CD4-positive, alpha-beta T cell (primary cell): ENCODE measurements at regions not wholly inside any gene's neighbourhood (a gene's known extent, or its start where the extent isn't known, plus 50 kb on each side); places are given as distances from the start of the nearest gene placed in this dataset.

Experiments
- ATAC-seq: fragments of 200-7000 bp; cut with Tn5 transposase; one replicate; pipeline ENCODE4 v1.10.0; 2022; ENCODE audit warnings: mild to moderate bottlenecking; ENCODE audit not compliant: poor library complexity
- CTCF ChIA-PET: fragments of 350-600 bp; sonication (Branson Sonifier 250); formaldehyde crosslinking; loops from one replicate; lab custom pipeline; 2021; ENCODE audit warnings: antibody characterized with exemption, inconsistent platforms; lab: Charles Lee
- POLR2A ChIA-PET: fragments of 350-600 bp; sonication (Branson Sonifier 250); formaldehyde crosslinking; loops from one replicate; lab custom pipeline; 2021; ENCODE audit warnings: antibody characterized with exemption, inconsistent platforms; lab: Charles Lee
- DNase-seq, 14 experiments: peaks; one replicate each; pipeline ENCODE4 v3.0.0-alpha.2; 2013 to 2020; ENCODE audit warnings: mixed read lengths in 2 of 14
- H3K27ac ChIP-seq, 2 donors: one replicate each; pipeline versions ENCODE4 v1.5.1 to v1.7.0; 2013; ENCODE audit warnings: low read length in 2 of 2, low read depth in 1 of 2, mild to moderate bottlenecking in 1 of 2
- H3K27me3 ChIP-seq, 2 experiments: 1 replicate in 1 of 2; 2 replicates in 1 of 2; pipeline versions ENCODE4 v1.6.1 to v1.7.0; 2013; ENCODE audit warnings: low read length in 2 of 2, control low read depth in 1 of 2, mild to moderate bottlenecking in 1 of 2, moderate library complexity in 1 of 2; ENCODE audit not compliant: insufficient read depth in 2 of 2, control insufficient read depth in 1 of 2
- H3K36me3 ChIP-seq: one replicate; pipeline ENCODE4 v1.6.1; 2013; ENCODE audit warnings: low read length, control low read depth; ENCODE audit not compliant: insufficient read depth
- H3K4me1 ChIP-seq: one replicate; pipeline ENCODE4 v1.6.1; 2013; ENCODE audit warnings: low read length, control low read depth; ENCODE audit not compliant: insufficient read depth
- H3K4me3 ChIP-seq: one replicate; pipeline ENCODE4 v1.5.1; 2013; ENCODE audit warnings: mild to moderate bottlenecking, low read length, moderate library complexity
- H3K9me3 ChIP-seq, 2 experiments: 1 replicate in 1 of 2; 2 replicates in 1 of 2; pipeline versions ENCODE4 v1.6.1 to v1.7.0; 2013; ENCODE audit warnings: low read length in 2 of 2, mild to moderate bottlenecking in 2 of 2, control low read depth in 1 of 2, moderate library complexity in 1 of 2; ENCODE audit not compliant: control insufficient read depth in 1 of 2, insufficient read depth in 1 of 2
- H3K27ac Mint-ChIP-seq: one replicate; pipeline ENCODE4 v1.8.0; 2020; ENCODE audit warnings: mixed read lengths
- H3K27me3 Mint-ChIP-seq: one replicate; pipeline ENCODE4 v1.8.0; 2021; ENCODE audit warnings: mixed read lengths
- H3K36me3 Mint-ChIP-seq: one replicate; pipeline ENCODE4 v1.8.0; 2021; ENCODE audit warnings: low read depth, mixed read lengths
- H3K4me1 Mint-ChIP-seq: one replicate; pipeline ENCODE4 v1.8.0; 2021; ENCODE audit warnings: low read depth, mixed read lengths
- H3K4me3 Mint-ChIP-seq: one replicate; pipeline ENCODE4 v1.8.0; 2020; ENCODE audit warnings: mild to moderate bottlenecking, mixed read lengths
- H3K9me3 Mint-ChIP-seq: one replicate; pipeline ENCODE4 v1.8.0; 2020; ENCODE audit warnings: mixed read lengths
- intact Hi-C, 2 experiments: fragments of 100-400 bp; cut with DNase I in 1 of 2; cut with micrococcal nuclease in 1 of 2; formaldehyde crosslinking; loops; one replicate each; pipeline versions ENCODE4 v1.15.1 to v1.9.0; 2023 to 2025; cut with DNase I, micrococcal nuclease
- TF ChIP-seq, protein P1 (sequence below): fragments of 200-600 bp; IDR thresholded peaks from one replicate; pipeline ENCODE4 v1.8.0; 2022; ENCODE audit warnings: antibody characterized with exemption, mild to moderate bottlenecking

DNA sequence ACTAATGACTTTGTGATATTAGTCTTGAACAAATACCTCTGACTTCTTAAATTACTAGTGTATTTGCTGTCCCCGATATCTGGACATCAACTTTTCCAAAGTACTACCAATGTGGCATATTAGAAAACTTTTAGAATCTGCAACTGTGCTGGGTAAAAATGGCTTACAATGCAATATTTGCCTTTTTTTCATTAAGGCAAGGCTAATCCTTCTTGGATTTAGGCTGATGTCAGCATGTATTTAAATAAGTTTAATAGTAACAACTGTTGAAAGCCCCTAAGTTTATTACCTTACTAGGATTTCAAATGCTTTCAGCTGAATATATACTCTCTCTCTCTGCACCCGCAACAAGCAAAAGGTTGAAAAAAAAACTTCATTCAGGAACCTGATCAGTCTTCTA lies 1232.3 kb downstream of the REEP3 start:
- Mint-ChIP-seq H3K4me3 (no peak overlapping the region), H3K36me3 (no peaks in the 10 kb centered on the region), H3K27ac (no peak overlapping the region), H3K27me3 (no peaks in the 10 kb centered on the region), H3K9me3 (no peaks in the 10 kb centered on the region), H3K4me1 (no peaks in the 10 kb centered on the region)
- ChIA-PET CTCF (no interaction called here), POLR2A (no interaction called here)
- intact Hi-C loops: no loop called here
- Histone ChIP-seq H3K9me3 (no peaks in the 10 kb centered on the region), H3K4me1 (no peaks in the 10 kb centered on the region), H3K27ac (no peak overlapping the region), H3K27me3 (no peaks in the 10 kb centered on the region), H3K36me3 (no peaks in the 10 kb centered on the region), H3K4me3 (no peak overlapping the region)
- DNase-seq (no peak), ATAC-seq (no peak)
- TF ChIP-seq, protein P1, sequence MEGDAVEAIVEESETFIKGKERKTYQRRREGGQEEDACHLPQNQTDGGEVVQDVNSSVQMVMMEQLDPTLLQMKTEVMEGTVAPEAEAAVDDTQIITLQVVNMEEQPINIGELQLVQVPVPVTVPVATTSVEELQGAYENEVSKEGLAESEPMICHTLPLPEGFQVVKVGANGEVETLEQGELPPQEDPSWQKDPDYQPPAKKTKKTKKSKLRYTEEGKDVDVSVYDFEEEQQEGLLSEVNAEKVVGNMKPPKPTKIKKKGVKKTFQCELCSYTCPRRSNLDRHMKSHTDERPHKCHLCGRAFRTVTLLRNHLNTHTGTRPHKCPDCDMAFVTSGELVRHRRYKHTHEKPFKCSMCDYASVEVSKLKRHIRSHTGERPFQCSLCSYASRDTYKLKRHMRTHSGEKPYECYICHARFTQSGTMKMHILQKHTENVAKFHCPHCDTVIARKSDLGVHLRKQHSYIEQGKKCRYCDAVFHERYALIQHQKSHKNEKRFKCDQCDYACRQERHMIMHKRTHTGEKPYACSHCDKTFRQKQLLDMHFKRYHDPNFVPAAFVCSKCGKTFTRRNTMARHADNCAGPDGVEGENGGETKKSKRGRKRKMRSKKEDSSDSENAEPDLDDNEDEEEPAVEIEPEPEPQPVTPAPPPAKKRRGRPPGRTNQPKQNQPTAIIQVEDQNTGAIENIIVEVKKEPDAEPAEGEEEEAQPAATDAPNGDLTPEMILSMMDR: no peak

DNA sequence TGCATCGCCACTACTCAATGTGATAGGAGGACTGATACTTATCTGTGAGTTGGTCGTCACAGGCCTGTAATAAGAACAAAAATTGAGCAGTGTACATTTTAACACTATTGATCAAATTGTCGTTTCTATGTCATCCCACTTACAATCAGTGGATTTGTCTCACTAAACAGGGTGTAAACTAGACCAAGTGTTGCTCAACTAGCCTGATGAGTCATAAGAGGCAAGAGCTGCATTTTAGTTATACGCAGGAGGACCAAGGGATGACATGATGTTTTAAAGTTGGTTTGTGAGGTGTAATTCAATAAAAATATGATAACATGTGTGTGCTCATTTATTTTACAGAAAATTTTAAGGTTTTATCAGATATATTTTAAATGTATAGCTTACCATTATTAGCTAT lies 1239.2 kb downstream of the REEP3 start:
- Mint-ChIP-seq H3K4me1 (no peaks in the 10 kb centered on the region), H3K9me3 (no peaks in the 10 kb centered on the region), H3K4me3 (no peak overlapping the region), H3K27ac (no peak overlapping the region), H3K36me3 (no peaks in the 10 kb centered on the region), H3K27me3 (no peaks in the 10 kb centered on the region)
- Histone ChIP-seq H3K27ac (no peak overlapping the region), H3K9me3 (no peaks in the 10 kb centered on the region), H3K4me1 (no peaks in the 10 kb centered on the region), H3K4me3 (no peak overlapping the region), H3K36me3 (no peaks in the 10 kb centered on the region), H3K27me3 (no peaks in the 10 kb centered on the region)
- TF ChIP-seq, protein P1: no peak
- POLR2A ChIA-PET: no interaction called here
- intact Hi-C loops: no loop called here
- CTCF ChIA-PET: no interaction called here
- no peak for DNase-seq
- ATAC-seq: no peak

DNA sequence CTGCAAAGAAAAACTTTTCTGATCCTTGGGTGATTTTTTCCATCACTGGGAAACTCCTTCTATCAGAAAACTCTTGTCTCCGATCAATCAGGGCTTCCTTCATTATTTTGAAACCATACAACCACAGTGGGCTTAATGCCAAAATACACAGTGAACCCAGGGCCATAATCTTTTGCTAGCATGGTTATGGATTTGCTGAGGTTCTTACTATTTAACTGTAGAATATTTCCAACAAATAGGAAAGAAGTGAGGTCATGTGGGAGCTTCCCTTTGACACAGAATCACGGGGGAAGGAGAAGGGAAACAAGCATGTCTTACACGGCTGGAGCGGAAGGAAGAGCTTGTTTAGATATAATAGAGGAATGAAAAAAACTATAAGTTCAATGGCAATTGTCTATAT lies 1241.7 kb downstream of the REEP3 start:
- Mint-ChIP-seq H3K36me3 (no peaks in the 10 kb centered on the region), H3K27ac (no peak overlapping the region), H3K27me3 (no peaks in the 10 kb centered on the region), H3K4me1 (no peaks in the 10 kb centered on the region), H3K9me3 (no peaks in the 10 kb centered on the region), H3K4me3 (no peak overlapping the region)
- ChIA-PET POLR2A (no interaction called here), CTCF (no interaction called here)
- ATAC-seq (no peak), DNase-seq (no peak)
- no peak overlapping the region for H3K27ac ChIP-seq
- no peaks in the 10 kb centered on the region for H3K4me1 ChIP-seq
- H3K9me3 ChIP-seq: no peaks in the 10 kb centered on the region
- no peaks in the 10 kb centered on the region for H3K27me3 ChIP-seq
- H3K4me3 ChIP-seq: no peak overlapping the region
- TF ChIP-seq, protein P1: no peak
- intact Hi-C loops: no loop called here
- no peaks in the 10 kb centered on the region for H3K36me3 ChIP-seq
